Activated CD8-positive, alpha-beta memory T cell treated with anti-CD3 and anti-CD28 coated beads, Interleukin-2, amount 10 ng/mL, durations not matched to agents 7 days and 5 days (primary cell): ENCODE measurements at regions not wholly inside any gene's neighbourhood (a gene's known extent, or its start where the extent isn't known, plus 50 kb on each side); places are given as distances from the start of the nearest gene placed in this dataset.

ENCODE experiments used
- ATAC-seq: fragments of 150-1000 bp; cut with Tn5 transposase; one replicate; pipeline ENCODE4 v1.10.0; 2021; ENCODE audit warnings: moderate library complexity
- CTCF ChIA-PET: fragments of 350-600 bp; sonication (Branson Sonifier 250); formaldehyde crosslinking; loops from one replicate; lab custom pipeline; 2021; ENCODE audit warnings: antibody characterized with exemption; lab: Charles Lee
- DNase-seq: peaks from one replicate; pipeline ENCODE4 v3.0.0-alpha.2; 2020
- H3K27ac Mint-ChIP-seq: one replicate; pipeline ENCODE4 v1.8.0; 2021; ENCODE audit warnings: mild to moderate bottlenecking, mixed read lengths
- H3K27me3 Mint-ChIP-seq: one replicate; pipeline ENCODE4 v1.8.0; 2021; ENCODE audit warnings: mixed read lengths
- H3K36me3 Mint-ChIP-seq: one replicate; pipeline ENCODE4 v1.8.0; 2021; ENCODE audit warnings: mild to moderate bottlenecking, mixed read lengths
- H3K4me1 Mint-ChIP-seq: one replicate; pipeline ENCODE4 v1.8.0; 2021; ENCODE audit warnings: mixed read lengths
- H3K4me3 Mint-ChIP-seq: one replicate; pipeline ENCODE4 v1.8.0; 2021; ENCODE audit warnings: mild to moderate bottlenecking, moderate library complexity, mixed read lengths
- H3K9me3 Mint-ChIP-seq: one replicate; pipeline ENCODE4 v1.8.0; 2022; ENCODE audit warnings: low read depth, mixed read lengths

DNA sequence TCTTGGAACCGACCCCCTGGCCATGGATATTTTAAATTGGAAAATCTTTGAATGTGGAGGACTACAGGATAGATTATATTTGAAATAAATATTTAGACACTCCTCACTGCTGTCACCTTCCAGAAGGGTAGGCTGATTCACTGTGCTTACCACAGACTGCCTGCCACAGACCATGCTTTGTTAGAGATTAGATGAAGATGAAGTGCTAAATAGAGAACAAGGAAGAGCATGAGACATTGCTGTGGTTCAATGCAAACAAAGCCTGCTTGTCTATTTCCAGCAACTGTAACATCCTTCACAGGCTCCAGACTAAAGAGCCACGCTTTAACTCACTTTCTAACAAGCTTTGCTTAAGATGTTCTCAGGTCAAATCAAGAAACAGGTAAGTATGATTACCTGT is 81.0 kb upstream of the TMEM17 start:
- Mint-ChIP-seq H3K9me3 (no peaks in the 10 kb centered on the region), H3K27ac (no peak overlapping the region), H3K4me3 (no peak overlapping the region), H3K4me1 (no peaks in the 10 kb centered on the region), H3K27me3 (peaks cover 9% of the 10 kb centered on the region), H3K36me3 (no peaks in the 10 kb centered on the region)
- CTCF ChIA-PET: no interaction called here
- no peak for DNase-seq
- ATAC-seq: no peak

DNA sequence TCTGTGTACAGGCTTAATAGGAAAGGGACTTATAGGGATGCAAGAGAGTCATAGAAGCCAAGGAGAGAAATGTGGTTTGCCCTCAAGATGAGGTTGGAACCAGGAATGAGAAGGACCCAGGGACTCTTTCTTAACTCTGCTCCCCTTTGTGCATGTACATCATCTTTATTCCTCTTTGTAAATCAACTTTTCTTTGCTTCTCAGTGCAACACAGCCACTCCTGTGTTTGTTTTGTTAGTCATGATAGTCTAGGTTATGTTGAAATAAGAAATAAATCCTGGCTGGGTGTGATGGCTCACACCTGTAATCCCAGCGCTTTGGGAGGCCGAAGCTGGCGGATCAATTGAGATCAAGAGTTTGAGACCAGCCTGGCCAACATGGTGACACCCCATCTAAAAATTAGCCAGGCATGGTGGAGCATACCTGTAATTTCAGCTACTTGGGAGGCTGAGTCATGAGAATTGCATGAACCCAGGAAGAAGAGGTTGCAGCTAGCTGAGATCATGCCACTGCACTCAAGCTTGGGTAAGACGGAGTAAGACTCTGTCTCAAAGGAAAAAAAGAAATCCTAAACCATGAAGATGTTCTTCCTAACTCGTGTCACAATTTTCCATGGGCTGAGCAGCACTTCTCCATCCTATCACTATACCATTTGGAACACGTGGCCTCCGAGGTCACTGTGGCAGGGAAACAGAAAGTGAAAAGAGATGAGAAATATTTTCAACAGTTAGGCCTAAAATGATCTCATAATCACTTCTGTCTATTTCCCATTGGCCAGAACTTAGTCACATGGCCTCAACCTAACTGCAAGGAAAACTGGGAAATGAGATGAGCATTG is 73.0 kb upstream of the TMEM17 start:
- no peak overlapping the region for H3K27ac Mint-ChIP-seq
- DNase-seq: no peak
- H3K27me3 Mint-ChIP-seq: peaks cover 13% of the 10 kb centered on the region
- CTCF ChIA-PET: no interaction called here
- ATAC-seq: no peak
- no peaks in the 10 kb centered on the region for H3K9me3 Mint-ChIP-seq
- H3K4me1 Mint-ChIP-seq: peaks cover 1% of the 10 kb centered on the region
- H3K4me3 Mint-ChIP-seq: no peak overlapping the region
- no peaks in the 10 kb centered on the region for H3K36me3 Mint-ChIP-seq

DNA sequence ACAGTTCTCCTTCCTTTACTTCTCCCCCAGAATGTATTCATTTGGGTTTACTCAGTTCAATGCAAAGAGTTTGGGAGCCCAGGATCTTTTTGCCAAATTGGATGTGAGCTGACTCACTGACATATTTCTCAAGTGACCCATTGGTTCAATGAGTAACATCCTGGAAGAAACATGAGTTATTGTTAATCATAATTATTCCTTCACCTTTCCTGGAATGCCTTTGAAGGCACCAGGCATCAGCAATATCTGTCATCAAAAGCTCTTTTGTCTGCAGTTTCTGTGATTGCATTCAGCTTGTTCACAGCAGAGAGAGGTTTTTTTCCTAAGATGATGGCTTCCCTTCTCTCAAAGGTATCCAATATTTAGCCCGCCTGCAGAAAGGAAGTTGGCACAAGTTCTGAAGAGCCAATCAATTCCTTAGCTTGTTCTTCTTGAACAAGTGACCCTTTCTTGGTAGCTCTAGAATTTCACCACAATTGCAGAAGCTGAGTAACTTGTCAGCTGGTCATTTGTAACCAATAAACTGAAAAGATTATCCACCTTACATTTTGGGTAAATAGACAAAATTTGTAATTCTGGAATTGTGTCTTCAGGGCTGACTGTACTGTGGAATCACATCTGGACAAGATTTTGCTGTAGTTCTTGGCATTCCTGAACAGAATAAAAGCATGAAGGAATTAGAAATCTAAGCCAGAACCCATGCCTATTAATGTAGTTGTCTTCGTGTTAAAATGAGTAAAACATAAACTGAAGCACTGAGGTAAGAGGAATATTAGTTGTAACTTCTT is 72.2 kb upstream of the TMEM17 start:
- peaks cover 13% of the 10 kb centered on the region for H3K27me3 Mint-ChIP-seq

DNA sequence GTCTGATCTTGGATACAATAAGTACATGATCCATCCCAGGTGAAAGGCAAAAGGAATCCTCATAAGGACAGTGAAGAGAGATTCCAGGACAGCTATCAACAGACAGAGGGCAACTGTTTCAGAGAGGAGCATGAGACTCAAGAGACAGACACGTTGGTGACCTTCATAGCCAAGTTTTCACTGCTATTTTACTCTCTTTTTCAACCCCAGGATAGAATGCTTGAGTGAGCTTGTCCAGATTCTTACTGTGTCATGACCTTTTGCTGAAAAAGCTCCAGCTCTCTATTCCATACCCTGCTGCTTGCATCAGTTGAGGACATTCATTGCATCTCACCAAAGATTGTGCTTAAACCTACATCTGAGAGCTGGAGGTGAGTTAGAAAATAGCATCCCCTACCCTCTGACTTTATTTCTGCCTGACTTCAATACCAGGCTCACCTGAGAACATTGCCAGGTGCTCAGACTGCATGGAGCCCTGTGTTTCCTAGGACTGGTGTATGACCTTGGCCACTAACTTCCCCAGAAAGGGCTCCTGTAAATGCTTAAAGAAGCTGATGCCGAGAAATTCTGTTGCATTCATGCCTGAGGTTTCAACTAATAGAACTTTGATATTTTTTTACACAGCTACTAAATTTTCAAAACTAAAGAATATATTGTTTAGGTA is 70.4 kb upstream of the TMEM17 start:
- Mint-ChIP-seq H3K36me3 (no peaks in the 10 kb centered on the region), H3K4me1 (peaks cover 1% of the 10 kb centered on the region), H3K9me3 (no peaks in the 10 kb centered on the region), H3K27me3 (peaks cover 29% of the 10 kb centered on the region), H3K4me3 (no peak overlapping the region), H3K27ac (no peak overlapping the region)
- DNase-seq (no peak), ATAC-seq (no peak)
- CTCF ChIA-PET: no interaction called here

More for the DNA sequence above, 72.2 kb upstream of the TMEM17 start:
- H3K36me3 Mint-ChIP-seq: no peaks in the 10 kb centered on the region
- H3K9me3 Mint-ChIP-seq: no peaks in the 10 kb centered on the region
- H3K4me3 Mint-ChIP-seq: no peak overlapping the region
- no peak overlapping the region for H3K27ac Mint-ChIP-seq
- H3K4me1 Mint-ChIP-seq: peaks cover 1% of the 10 kb centered on the region
- CTCF ChIA-PET: no interaction called here
- ATAC-seq (no peak), DNase-seq (no peak)

DNA sequence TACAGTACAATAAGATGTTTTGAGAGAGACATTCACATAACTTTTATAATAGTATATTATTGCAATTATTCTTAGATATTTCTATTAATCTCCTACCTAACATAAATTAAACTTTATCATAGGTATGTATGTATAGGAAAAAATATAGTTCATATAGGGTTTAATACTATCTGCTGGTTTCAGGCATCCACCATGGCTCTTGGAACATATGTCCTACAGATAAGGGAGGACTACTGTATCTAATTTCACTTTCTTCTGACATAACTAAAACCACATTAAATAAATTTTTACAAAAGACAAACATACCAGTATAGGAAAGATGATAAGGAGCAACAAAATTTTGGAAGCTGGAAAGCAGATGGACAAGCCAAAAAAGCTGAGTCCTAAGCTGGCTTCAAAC is 67.9 kb upstream of the TMEM17 start:
- CTCF ChIA-PET: no interaction called here
- Mint-ChIP-seq H3K36me3 (no peaks in the 10 kb centered on the region), H3K27ac (no peak overlapping the region)

DNA sequence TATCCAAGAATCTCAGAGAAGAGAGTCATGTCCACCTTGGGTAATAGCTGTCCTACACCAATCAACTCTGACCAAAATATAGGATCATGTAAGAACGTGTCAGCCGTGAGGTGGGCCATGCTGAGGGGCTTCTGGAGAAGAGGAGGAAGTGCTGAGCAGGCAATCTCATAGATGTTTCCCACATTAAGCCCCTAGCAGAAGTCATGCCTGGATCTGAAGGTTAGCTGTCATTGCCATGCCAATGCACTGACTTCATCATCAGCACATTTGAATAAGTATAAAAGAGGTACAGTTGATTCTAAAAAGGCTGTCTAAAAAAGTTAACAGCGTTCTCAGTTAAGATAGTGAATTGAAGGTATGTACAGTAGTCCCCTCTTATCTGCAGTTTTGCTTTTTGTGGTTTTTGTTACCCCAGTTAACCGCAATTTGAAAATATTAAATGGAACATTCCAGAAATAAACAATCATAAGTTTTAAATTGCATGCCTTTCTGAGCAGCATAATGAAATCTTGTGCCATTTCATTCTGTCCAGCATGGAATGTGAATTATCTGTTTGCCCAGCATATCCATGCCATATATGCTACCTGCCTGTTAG is 67.2 kb upstream of the TMEM17 start:
- no peak overlapping the region for H3K4me3 Mint-ChIP-seq
- CTCF ChIA-PET: no interaction called here
- peaks cover 2% of the 10 kb centered on the region for H3K4me1 Mint-ChIP-seq
- no peak for DNase-seq
- no peaks in the 10 kb centered on the region for H3K9me3 Mint-ChIP-seq
- no peaks in the 10 kb centered on the region for H3K36me3 Mint-ChIP-seq
- H3K27me3 Mint-ChIP-seq: peaks cover 52% of the 10 kb centered on the region
- ATAC-seq: no peak
- no peak overlapping the region for H3K27ac Mint-ChIP-seq

More for the DNA sequence above, 67.9 kb upstream of the TMEM17 start:
- no peak for ATAC-seq
- Mint-ChIP-seq H3K9me3 (no peaks in the 10 kb centered on the region), H3K27me3 (peaks cover 51% of the 10 kb centered on the region), H3K4me1 (peaks cover 2% of the 10 kb centered on the region), H3K4me3 (no peak overlapping the region)
- DNase-seq: no peak

DNA sequence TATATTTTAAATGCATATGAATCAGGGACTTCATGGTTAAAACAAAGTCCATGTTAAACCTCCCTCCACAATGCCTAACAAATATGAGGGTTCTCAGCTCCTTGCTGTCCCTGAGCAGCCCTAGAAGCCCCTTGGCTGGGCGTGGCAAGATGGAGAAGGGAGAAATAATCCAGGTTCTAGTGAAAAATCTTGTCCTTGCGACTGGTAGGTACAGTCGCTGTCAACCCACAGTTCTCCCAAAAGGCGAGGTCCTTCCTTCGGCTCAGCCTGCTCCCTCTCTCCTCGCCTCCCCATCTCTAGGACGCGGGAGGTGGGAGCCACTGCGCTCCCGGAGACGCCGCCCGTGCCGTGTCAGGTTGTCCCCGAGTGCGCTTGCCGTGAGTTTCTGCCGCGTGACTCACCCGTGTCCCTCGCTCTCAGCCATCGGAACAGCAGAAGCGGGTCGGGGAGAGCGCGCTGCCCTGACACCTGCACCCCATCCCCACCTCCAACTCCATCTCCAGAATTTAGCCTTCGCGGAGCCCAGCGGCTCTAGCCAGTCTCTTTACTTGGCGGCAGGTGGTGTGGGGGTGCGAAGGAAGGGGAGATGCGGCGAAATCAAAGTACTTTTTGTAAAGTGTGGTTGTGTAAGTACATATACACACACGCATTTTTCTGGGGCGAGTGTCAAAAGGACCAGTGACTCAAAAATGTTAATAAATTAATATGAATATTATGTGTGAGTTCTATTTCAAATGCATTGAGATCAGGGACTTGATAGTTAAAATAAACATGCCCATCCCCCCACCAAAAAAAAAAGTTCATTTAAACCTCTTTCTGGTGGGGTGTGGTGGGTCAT is 65.1 kb upstream of the TMEM17 start:
- no peak overlapping the region for H3K4me3 Mint-ChIP-seq
- H3K9me3 Mint-ChIP-seq: no peaks in the 10 kb centered on the region
- H3K36me3 Mint-ChIP-seq: no peaks in the 10 kb centered on the region
- no peak overlapping the region for H3K27ac Mint-ChIP-seq
- CTCF ChIA-PET: no interaction called here
- H3K4me1 Mint-ChIP-seq: peaks cover 2% of the 10 kb centered on the region
- H3K27me3 Mint-ChIP-seq: peaks cover 52% of the 10 kb centered on the region
- ATAC-seq (no peak), DNase-seq (no peak)

DNA sequence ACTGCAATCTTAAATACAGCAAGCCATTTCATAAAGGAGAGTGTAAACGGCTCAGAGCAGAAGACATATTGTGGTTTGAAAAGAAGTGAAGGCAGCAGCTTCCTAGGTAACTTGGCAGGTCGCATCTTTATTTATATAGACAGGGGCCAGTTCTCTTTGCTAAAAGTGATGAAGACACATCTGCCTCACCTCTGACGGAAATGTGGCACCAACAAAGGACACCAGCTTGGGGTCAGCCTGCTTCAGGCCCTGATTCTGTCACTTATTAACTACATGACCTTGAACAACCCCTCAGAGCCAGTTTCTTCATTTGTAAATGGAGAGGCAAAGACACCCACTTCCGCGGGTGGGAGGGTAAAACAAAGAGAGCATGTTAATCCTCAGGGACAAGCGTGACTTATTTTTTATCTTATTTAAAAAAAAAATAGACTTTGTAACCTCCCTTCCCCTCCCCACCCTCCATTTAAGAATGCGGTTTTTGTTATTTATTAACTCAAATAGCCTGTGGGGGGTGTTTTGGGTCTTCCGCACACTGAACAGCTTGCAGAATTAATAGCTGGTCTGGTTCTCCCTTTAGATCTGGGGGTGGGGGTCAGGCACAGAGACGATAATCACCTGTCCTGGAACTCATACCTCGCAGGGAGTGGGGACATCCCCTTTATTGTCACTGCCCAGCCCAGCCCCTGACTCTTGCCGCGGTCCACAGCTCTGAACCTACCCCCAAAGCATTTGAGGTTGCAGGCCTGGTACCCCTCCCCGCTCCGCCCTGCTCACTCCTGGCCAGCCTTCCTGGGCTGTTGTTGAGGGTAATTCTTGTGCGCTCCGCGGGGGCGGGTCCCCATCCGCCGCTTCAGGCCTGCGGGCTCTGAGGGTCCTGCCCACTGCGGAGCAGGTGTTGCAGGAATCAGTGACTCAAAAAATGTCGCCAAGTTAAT is 64.2 kb upstream of the TMEM17 start:
- DNase-seq (no peak), ATAC-seq (no peak)
- peaks cover 2% of the 10 kb centered on the region for H3K4me1 Mint-ChIP-seq
- no peak overlapping the region for H3K27ac Mint-ChIP-seq
- H3K27me3 Mint-ChIP-seq: peaks cover 51% of the 10 kb centered on the region
- CTCF ChIA-PET: no interaction called here
- H3K36me3 Mint-ChIP-seq: no peaks in the 10 kb centered on the region
- H3K4me3 Mint-ChIP-seq: no peak overlapping the region
- no peaks in the 10 kb centered on the region for H3K9me3 Mint-ChIP-seq

DNA sequence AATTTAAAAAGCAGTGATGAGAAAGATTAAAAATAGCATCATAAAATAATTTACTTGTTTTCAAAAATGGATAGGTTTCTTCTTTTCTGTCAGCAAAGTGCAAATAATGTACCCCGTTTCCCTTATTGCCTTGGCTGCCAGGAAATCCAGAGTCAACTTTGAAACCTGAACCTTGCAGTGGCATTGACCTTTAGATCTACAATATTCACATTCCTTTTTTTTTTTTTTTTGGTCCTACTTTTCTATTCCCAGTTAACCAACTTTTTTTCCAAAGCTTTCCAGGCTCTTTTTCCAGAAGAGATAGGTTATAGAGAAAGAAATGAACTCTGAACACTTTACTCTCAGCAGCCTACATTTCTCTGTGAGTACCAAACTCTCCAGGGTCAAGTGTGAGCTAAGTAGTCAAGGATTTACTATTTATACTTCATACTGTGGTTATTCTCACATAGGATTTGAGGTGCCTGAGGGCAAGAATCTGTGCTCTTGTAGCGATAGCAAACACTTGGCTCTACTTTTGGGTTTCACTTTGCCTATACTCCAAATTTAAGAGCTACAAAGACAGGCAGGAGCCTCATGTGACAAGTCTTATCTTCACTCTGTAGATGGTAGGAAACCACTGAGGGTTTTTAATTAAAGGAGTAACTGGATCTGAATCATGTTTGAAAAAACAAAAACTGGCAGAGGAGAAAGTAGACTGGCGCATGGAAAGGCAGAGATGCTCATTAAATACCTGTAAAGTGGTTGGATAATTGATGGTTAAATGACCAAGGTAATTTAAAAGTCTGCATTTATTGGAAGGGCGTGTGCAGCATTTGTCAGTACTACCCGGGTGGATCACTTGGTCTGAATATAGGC is 63.2 kb upstream of the TMEM17 start:
- Mint-ChIP-seq H3K4me3 (no peak overlapping the region), H3K27ac (no peak overlapping the region), H3K27me3 (peaks cover 44% of the 10 kb centered on the region), H3K36me3 (no peaks in the 10 kb centered on the region), H3K4me1 (peaks cover 2% of the 10 kb centered on the region), H3K9me3 (no peaks in the 10 kb centered on the region)
- CTCF ChIA-PET: no interaction called here
- DNase-seq (no peak), ATAC-seq (no peak)

DNA sequence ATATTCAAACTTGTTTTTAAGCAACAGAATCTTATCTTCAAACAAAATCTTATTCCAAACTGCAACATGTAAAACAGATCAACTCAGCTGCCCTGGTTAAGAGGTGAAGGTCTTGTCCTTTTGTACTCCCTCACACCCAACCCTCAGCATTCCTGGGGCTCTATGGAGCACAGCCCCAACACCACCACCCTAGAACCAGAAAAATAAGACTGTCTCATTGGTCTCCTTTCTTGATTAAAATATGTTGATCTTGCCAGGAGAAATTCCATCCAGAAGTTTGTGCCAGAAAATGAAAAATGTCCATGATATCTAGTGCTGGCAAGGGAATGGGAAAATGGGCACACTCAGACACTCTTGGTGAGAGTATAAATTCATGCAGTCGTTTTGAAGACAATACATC is 62.1 kb upstream of the TMEM17 start:
- no peaks in the 10 kb centered on the region for H3K9me3 Mint-ChIP-seq
- DNase-seq (no peak), ATAC-seq (no peak)
- CTCF ChIA-PET: no interaction called here
- no peak overlapping the region for H3K27ac Mint-ChIP-seq
- H3K36me3 Mint-ChIP-seq: no peaks in the 10 kb centered on the region
- peaks cover 41% of the 10 kb centered on the region for H3K27me3 Mint-ChIP-seq
- H3K4me3 Mint-ChIP-seq: no peak overlapping the region
- peaks cover 2% of the 10 kb centered on the region for H3K4me1 Mint-ChIP-seq

DNA sequence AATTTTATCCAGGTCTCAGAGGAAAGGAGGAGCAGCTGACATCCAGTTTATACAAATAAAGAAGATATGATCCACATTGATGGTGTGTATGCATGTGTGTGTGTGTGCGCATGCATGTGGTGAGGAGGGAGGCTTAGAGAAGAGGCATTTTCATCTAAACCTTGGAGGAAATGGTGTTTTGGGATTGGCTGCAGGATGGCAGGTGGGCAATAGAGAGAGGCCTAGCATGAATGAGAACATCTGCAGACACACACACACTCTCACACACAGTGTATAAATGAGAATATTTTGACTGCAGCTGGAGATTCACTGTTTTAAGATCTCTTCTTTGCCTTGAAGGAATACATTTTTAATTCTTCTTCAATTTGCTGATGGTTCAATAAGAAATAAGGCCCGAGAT is 61.7 kb upstream of the TMEM17 start:
- ATAC-seq: no peak
- no peaks in the 10 kb centered on the region for H3K9me3 Mint-ChIP-seq

More for the DNA sequence above, 61.7 kb upstream of the TMEM17 start:
- no peak overlapping the region for H3K27ac Mint-ChIP-seq
- no peak for DNase-seq
- H3K4me1 Mint-ChIP-seq: peaks cover 2% of the 10 kb centered on the region
- peaks cover 38% of the 10 kb centered on the region for H3K27me3 Mint-ChIP-seq
- CTCF ChIA-PET: no interaction called here
- no peak overlapping the region for H3K4me3 Mint-ChIP-seq
- H3K36me3 Mint-ChIP-seq: no peaks in the 10 kb centered on the region
